Keratinocyte (primary cell): ENCODE measurements at regions not wholly inside any gene's neighbourhood (a gene's known extent, or its start where the extent isn't known, plus 50 kb on each side); places are given as distances from the start of the nearest gene placed in this dataset.

ENCODE experiments used
- DNase-seq: peaks from one replicate; pipeline ENCODE4 v3.0.0-alpha.2; 2011; ENCODE audit warnings: low read depth, missing footprints, low spot score
- FAIRE-seq: peaks from 2 replicates; lab custom pipeline; 2011; peaks lifted over from hg19 to GRCh38; lab: Jason Lieb, UNC
- H2AFZ ChIP-seq: 2 replicates; pipeline ENCODE4 v1.6.0; 2012; ENCODE audit warnings: low read length, control low read depth, inconsistent platforms; ENCODE audit not compliant: control insufficient read depth
- H3K27ac ChIP-seq: 2 replicates; pipeline ENCODE4 v1.5.1; 2011; ENCODE audit warnings: low read length; ENCODE audit not compliant: control insufficient read depth, insufficient read depth
- H3K27me3 ChIP-seq: 3 replicates; pipeline ENCODE4 v1.6.0; 2011; ENCODE audit warnings: low read length; ENCODE audit not compliant: control insufficient read depth, insufficient read depth; ENCODE audit errors: extremely low read depth
- H3K36me3 ChIP-seq, 2 experiments: 2 replicates in 1 of 2; 3 replicates in 1 of 2; pipeline ENCODE4 v1.5.1; 2011; ENCODE audit warnings: low read length in 2 of 2, mild to moderate bottlenecking in 1 of 2; ENCODE audit not compliant: control insufficient read depth in 2 of 2, insufficient read depth in 2 of 2; ENCODE audit errors: extremely low read depth in 1 of 2
- H3K4me1 ChIP-seq: 3 replicates; pipeline ENCODE4 v1.5.1; 2011; ENCODE audit warnings: low read length; ENCODE audit not compliant: control insufficient read depth, insufficient read depth; ENCODE audit errors: extremely low read depth
- H3K4me2 ChIP-seq: 3 replicates; pipeline ENCODE4 v1.6.0; 2011; ENCODE audit warnings: low read depth, low read length; ENCODE audit not compliant: control insufficient read depth, insufficient read depth; ENCODE audit errors: extremely low read depth
- H3K4me3 ChIP-seq, 3 experiments: fragments of 200-600 bp in 1 of 3; sonication (generic) in 1 of 3; 2 replicates in 2 of 3; 3 replicates in 1 of 3; pipeline ENCODE4 v1.5.1; 2011 to 2016; ENCODE audit warnings: low read length in 3 of 3, mild to moderate bottlenecking in 3 of 3, control low read depth in 2 of 3, inconsistent platforms in 1 of 3, low read depth in 1 of 3, mixed read lengths in 1 of 3, mixed run types in 1 of 3, moderate library complexity in 1 of 3; ENCODE audit not compliant: control insufficient read depth in 2 of 3, insufficient read depth in 2 of 3; ENCODE audit errors: extremely low read depth in 1 of 3
- H3K79me2 ChIP-seq: 2 replicates; pipeline ENCODE4 v1.6.0; 2012; ENCODE audit warnings: low read length; ENCODE audit not compliant: control insufficient read depth, insufficient read depth
- H3K9ac ChIP-seq: 3 replicates; pipeline ENCODE4 v1.6.0; 2011; ENCODE audit warnings: low read length; ENCODE audit not compliant: control insufficient read depth, insufficient read depth; ENCODE audit errors: extremely low read depth
- H3K9me1 ChIP-seq: 3 replicates; pipeline ENCODE4 v1.6.0; 2011; ENCODE audit warnings: low read length; ENCODE audit not compliant: control insufficient read depth, insufficient read depth; ENCODE audit errors: extremely low read depth
- H3K9me3 ChIP-seq: 2 replicates; pipeline ENCODE4 v1.5.1; 2012; ENCODE audit warnings: low read depth, low read length; ENCODE audit not compliant: control insufficient read depth
- H4K20me1 ChIP-seq: 3 replicates; pipeline ENCODE4 v1.6.0; 2011; ENCODE audit warnings: low read length; ENCODE audit not compliant: control insufficient read depth, insufficient read depth; ENCODE audit errors: extremely low read depth
- EZH2 ChIP-seq: IDR thresholded peaks from one replicate; pipeline ENCODE4 v1.6.1; 2012; ENCODE audit warnings: inconsistent platforms, mild to moderate bottlenecking, low read length, moderate library complexity
- dilution Hi-C: fragments of 300-500 bp; cut with MboI; formaldehyde crosslinking; loops from one replicate; pipeline ENCODE4 v1.7.0; 2020; ENCODE audit warnings: low sequenced_read_pairs; ENCODE audit not compliant: extremely low pct_ligation_motif_present
- TF ChIP-seq, protein P1 (sequence below), 3 experiments: IDR thresholded peaks in 1 of 3; conservative IDR thresholded peaks in 1 of 3; optimal IDR thresholded peaks in 1 of 3; 2 replicates in 2 of 3; 3 replicates in 1 of 3; pipeline versions ENCODE3 to v1.5.1; 2011; ENCODE audit warnings: low read length in 3 of 3, mild to moderate bottlenecking in 3 of 3, moderate library complexity in 2 of 3, control low read depth in 1 of 3, inconsistent platforms in 1 of 3; ENCODE audit not compliant: insufficient read depth in 2 of 3; ENCODE audit errors: extremely low read depth in 1 of 3

DNA sequence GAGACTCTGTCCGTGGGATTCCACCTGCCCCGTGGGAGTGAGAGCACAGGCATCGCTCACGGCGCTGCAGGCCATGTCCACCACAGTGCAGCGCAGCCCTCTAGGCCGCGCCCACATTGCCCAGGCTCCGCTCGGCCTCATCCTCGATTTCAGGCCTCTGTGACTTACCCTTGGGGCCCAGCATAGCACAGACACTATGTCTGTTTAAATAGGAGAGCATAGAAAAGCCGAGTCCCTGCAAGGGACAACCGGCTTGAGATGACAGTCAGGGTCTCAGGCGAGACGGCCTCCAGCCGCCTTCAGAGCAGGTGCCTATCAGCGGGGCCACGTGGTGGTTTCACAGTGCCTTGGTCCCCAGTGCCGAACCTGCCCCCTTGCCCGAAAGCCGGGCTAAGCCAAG, 56.9 kb upstream of the POFUT2 start:
- Histone ChIP-seq H3K9me1 (no peaks in the 10 kb centered on the region), H3K4me1 (peaks cover 21% of the 10 kb centered on the region), H2AFZ (no peak overlapping the region), H3K9me3 (no peaks in the 10 kb centered on the region), H3K4me3 (no peak overlapping the region), H3K27me3 (peaks cover 16% of the 10 kb centered on the region), H3K79me2 (no peaks in the 10 kb centered on the region), H3K36me3 (no peaks in the 10 kb centered on the region), H3K4me2 (no peak overlapping the region), H4K20me1 (no peaks in the 10 kb centered on the region), H3K27ac (no peak overlapping the region), H3K9ac (no peak overlapping the region)
- dilution Hi-C loops: no loop called here
- FAIRE-seq: no peak
- DNase-seq: no peak
- no peak for TF ChIP-seq EZH2
- TF ChIP-seq, protein P1, sequence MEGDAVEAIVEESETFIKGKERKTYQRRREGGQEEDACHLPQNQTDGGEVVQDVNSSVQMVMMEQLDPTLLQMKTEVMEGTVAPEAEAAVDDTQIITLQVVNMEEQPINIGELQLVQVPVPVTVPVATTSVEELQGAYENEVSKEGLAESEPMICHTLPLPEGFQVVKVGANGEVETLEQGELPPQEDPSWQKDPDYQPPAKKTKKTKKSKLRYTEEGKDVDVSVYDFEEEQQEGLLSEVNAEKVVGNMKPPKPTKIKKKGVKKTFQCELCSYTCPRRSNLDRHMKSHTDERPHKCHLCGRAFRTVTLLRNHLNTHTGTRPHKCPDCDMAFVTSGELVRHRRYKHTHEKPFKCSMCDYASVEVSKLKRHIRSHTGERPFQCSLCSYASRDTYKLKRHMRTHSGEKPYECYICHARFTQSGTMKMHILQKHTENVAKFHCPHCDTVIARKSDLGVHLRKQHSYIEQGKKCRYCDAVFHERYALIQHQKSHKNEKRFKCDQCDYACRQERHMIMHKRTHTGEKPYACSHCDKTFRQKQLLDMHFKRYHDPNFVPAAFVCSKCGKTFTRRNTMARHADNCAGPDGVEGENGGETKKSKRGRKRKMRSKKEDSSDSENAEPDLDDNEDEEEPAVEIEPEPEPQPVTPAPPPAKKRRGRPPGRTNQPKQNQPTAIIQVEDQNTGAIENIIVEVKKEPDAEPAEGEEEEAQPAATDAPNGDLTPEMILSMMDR (optimal IDR thresholded peaks at IDR 0.05 in 1 of 3, IDR thresholded peaks at IDR 0.05 in 1 of 3, conservative IDR thresholded peaks at IDR 0.05 in 1 of 3; ENCODE audit: extremely low read depth in 1 of 3, insufficient read depth in 2 of 3, low read length in 3 of 3): no peak

DNA sequence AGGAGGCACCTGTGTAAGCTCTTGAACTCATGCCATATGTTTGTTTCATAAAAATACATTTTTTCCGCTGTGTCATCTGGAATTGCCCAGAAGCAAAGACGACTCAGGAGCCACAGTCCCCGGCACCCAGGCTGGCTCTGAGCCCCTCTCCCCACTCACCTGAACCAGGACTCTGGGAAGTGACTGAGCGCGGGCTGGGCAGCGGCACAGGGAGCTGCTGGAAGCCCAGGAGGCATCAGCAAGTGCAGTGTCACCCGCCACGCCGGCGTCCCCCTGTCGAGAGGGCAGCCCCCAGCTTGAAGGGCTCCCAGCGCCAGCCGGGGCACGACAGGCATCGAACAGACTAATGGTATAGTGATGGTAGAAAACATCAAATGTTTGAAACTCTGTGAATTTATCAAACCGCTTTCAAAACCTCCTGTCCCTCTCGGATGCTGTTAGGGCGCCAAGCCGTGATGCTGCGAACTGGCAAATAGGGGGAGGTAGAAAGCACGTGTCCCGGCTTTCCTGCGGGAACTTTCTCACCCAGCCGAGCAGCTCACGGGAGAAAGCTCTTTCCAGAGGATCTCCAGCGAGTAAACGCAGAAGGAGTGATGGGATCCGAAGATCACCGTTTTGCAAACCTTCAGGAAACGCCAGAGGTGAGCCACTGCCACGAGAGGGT, 57.8 kb upstream of the COL18A1 start:
- Histone ChIP-seq H3K4me3 (no peak overlapping the region), H3K27ac (no peak overlapping the region), H3K9ac (no peak overlapping the region), H3K36me3 (no peaks in the 10 kb centered on the region), H3K4me2 (peak overlapping the region; percentile 45), H3K9me1 (no peaks in the 10 kb centered on the region), H3K79me2 (no peaks in the 10 kb centered on the region), H4K20me1 (no peaks in the 10 kb centered on the region), H2AFZ (no peak overlapping the region), H3K27me3 (peaks cover 16% of the 10 kb centered on the region), H3K9me3 (no peaks in the 10 kb centered on the region), H3K4me1 (peaks cover 15% of the 10 kb centered on the region)
- FAIRE-seq (no peak), DNase-seq (no peak)
- TF ChIP-seq, protein P1 (optimal IDR thresholded peaks at IDR 0.05 in 1 of 3, IDR thresholded peaks at IDR 0.05 in 1 of 3, conservative IDR thresholded peaks at IDR 0.05 in 1 of 3; ENCODE audit: extremely low read depth in 1 of 3, insufficient read depth in 2 of 3, low read length in 3 of 3): no peak
- no peak for TF ChIP-seq EZH2
- dilution Hi-C loops: no loop called here
